Cardiac septum (tissue), 1 donor: ENCODE measurements at regions not wholly inside any gene's neighbourhood (a gene's known extent, or its start where the extent isn't known, plus 50 kb on each side); places are given as distances from the start of the nearest gene placed in this dataset.
"Not testable (repeated sequence)": the region's sequence is repeated elsewhere in the genome, so short reads cannot be mapped to it uniquely, and the experiment has no call there.

Experiments
- DNase-seq: peaks from one replicate; pipeline ENCODE4 v3.0.0-alpha.2; 2020; ENCODE audit warnings: low spot score
- intact Hi-C: fragments of 100-400 bp; cut with DNase I; formaldehyde crosslinking; loops from one replicate; pipeline ENCODE4 v1.14.0; 2022
- donor health status: DM: no; HTN: no; CAD: no.

DNA sequence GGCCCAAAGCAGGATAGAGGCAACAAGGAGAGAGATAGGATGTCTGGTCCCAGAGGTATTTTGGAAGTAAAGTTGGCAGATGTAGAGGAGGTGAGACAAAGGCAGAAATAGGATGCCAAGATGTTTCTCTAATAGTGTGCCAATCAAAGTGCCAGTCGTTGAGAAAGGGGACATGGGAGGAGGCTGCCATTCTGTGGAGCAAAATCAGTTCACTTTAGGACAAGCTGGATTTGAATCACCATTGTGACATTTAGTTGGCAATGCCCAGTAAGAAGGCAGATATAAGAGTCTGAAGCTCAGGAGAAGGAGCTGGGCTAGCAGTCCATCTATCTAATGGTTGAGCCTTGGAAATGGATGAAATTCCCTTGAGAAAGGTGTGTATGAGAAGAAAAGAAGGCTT, 53.8 kb downstream of the ADRB2 start:
- intact Hi-C loops, result no loop called here
- DNase-seq, result no peak

DNA sequence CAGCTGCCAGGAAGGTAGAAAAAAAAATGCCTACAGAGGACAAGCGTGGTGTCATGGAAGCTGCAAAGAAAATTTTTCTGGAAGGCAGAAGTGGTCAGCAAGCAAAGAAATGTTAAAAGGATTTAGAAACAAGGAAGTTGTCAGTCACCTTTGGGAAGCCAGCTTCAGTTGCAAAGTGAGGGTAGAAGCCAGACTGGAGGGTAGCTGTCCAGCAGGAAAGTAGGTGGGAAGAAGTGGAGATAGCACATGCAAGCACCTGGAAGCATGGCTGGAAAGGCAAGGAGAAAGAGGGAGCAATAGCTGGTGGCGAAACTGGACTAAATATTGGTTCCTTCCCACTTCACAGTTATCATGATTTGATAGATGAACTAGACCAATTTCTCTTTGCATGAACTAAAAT, 54.3 kb downstream of the ADRB2 start:
- intact Hi-C loops, result no loop called here
- no peak for DNase-seq

DNA sequence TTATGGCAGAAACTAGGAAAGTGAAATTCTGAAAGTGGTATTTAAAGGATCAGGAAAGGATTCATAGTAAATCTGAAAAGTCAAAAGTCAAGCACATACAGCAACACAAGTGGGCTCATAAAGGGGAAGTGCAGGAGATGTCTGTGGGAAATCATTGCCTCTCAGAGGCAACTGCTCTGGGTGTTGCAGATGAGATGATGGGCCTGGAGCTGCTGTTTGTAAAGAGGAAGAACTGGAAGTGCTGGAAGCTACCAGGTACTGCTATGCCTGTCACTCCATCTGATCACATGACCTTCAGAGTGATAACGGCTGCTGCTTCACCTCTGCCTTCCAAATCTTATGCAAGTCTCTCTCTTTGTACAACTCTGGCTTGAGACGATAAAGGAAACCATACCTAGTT, 55.9 kb downstream of the ADRB2 start:
- no peak for DNase-seq

DNA sequence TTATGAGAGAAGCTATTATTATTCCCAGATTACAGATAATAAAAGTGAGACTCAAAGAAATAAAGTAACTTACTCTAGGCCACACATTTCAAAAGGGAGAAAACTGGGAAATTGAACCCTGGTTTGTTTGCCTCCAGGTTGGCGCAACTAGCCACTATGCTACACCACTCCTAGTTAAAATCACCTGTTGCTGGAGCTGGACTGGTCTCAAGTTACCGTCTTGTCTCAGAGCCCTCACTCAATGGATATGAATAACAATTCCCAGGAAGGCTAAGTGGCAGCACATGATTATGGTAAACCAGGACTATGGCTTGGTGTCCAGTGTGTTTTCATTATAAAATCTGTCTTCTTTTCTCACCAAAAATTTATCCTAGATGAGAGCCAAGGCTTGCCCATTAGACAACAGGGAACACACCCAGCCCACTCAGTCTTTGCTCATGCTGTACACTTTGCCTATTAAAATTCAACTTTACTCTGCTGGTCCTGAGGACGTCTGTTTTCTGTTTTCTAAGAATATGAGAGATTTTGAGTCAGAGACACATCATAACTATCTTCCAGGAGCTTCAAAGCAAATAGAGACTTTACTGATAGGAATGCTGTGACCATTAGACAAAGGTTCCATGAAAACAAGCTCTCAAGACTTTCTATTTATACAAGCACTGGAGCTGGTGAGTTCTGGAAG, 58.1 kb downstream of the ADRB2 start:
- no peak for DNase-seq
- intact Hi-C loops, result no loop called here

More for the DNA sequence above, 55.9 kb downstream of the ADRB2 start:
- intact Hi-C loops, result no loop called here

DNA sequence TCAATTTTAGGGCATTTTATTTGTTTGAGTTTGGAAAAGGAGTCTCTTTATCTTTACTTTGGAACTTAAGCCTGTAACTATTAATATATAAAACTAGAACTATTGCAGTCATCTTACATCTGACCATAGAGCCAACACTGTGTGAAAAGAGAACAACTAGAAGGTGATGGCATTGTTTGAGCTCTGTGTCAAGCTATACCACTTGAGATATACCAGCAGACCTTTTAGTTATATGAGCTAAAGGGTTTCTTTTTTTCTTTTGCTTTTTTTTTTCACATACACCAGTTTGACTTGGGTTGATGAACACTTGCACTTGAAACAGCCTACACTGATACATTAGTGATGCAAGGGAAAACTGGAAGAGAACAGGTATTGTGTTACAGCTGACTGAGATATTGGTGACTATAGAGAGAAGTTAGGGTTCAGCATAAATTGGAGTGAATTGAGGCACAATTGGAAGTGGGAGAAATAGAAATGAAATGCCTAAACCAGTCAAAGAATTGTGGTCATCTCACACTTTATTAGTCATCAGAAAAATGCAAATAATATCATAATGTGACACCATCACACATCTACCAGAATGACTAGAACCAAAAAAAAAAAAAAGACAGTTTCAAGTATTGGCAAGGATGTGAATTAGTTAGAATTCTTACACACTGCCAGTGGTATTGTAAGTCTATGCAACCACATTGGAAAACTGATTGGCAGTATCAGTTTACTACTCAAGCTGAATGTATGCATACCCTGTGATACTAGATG, 60.9 kb downstream of the ADRB2 start:
- no peak for DNase-seq
- intact Hi-C loops, result no loop called here

DNA sequence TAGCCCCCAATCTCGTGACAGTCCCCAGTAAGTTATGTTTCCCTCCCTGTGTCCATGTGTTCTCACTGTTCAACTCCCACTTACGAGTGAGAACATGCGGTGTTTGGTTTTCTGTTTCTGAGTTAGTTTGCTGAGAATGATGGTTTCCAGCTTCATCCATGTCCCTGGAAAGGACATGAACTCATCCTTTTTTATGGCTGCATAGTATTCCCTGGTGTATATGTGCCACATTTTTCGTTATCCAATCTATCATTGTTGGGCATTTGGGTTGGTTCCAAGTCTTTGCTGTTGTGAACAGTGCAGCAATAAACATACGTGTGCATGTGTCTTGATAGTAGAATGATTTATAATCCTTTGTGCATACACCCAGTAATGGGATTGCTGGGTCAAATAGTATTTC, 63.5 kb downstream of the ADRB2 start:
- DNase-seq, intact Hi-C loops: not testable (repeated sequence)

DNA sequence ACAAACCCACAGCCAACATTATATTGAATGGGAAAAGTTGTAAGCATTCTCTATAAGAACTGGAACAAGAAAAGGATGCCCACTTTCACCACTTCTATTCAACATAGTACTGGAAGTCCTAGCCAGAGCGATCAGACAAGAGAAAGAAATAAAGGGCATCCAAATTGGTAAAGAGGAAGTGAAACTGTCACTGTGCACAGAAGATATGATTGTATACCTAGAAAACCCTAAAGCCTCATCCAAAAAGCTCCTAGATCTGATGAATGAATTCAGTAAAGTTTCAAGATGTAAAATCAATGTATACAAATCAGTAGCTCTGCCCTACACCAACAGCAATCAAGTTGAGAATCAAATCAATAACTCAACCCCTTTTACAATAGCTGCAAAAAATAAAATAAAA, 69.0 kb downstream of the ADRB2 start:
- intact Hi-C loops, DNase-seq: not testable (repeated sequence)

DNA sequence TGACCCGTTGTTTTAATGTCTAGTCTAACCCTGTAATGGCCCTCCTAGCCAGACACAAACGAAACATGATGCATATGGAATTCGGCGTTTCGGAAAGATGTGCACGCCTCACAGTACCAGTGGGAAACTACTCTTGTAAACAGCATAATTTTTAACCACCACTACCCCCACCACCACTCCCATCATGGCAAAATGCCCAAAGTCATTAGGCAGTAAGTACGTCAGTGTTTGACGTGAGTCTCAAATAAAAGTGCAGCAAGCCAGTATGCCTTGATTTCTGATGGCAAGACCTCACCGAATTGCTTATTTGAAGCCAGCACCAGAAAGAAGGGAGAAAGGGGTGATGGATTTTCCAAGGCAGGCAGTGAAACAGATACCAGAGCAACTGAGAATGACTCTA, 71.4 kb downstream of the ADRB2 start:
- intact Hi-C loops, result no loop called here
- no peak for DNase-seq

DNA sequence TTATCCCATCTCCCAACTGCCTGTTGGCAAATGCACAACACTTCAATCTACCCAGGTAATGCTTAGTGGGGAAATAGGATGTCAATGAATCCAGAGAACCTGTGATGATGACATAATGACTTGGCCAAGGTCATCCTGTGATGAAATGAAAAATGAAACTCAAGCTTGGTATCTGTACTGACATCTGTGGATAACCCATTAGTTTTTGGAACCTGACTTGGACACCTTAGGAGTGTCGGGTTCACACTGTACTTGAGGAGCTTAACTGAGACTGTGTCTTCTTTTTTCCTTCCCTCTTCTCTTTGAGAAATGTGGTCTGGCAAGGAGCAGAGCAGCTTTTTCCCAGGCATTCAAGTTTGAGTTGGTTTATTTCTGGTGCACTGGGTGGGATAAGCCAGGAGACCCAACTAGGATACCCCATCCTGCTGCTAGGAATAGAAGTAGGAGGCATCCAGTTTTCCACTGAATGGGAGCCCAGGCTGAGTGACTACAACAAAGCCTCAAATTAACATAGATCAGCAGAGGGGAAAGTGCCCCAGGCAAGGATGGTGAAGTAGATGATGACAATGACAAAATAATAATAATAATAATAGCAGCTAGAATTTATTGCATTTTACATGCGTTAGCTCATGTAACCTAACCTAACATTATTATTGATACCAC, 72.1 kb downstream of the ADRB2 start:
- no peak for DNase-seq
- intact Hi-C loops, result no loop called here

DNA sequence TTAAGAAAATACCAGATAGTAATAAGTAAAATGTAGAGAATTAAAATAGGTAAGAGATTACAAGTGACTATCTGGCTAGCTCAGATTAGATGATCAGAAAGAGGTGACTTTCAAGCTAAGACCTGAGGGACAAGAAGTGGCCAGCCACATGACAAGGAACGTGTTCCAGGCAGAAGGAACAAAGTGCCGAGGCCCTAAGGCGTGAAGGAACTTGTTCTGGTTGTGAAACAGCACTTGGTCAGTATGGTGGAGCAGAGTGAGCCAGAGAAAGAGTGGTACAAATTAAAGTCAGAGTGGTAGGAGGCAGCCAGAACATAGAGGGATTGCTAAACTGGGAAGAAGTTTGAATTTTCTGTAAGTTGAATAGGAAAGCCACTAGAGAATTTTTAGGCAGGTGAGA, 73.6 kb downstream of the ADRB2 start:
- DNase-seq, result no peak
- intact Hi-C loops, result no loop called here

DNA sequence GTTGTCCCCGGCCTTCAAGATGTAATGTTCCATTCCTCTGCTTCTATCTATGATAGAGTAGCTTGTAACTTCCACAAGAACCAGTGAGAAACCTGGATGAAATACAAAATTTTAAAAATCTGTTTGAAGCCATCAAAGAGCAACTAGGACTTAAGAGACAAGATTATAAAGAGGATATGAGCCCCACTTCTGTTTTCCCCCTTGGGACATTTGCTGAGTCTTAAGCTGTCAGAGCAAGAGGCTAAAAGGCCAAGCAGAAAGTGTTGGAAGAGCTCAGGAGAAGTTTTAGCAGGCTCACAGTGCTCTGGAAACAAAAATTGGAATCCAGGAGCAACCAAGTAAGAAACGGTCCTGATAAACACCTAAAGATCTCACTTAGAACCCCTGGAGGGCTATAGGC, 76.1 kb downstream of the ADRB2 start:
- no peak for DNase-seq
- intact Hi-C loops, result no loop called here

DNA sequence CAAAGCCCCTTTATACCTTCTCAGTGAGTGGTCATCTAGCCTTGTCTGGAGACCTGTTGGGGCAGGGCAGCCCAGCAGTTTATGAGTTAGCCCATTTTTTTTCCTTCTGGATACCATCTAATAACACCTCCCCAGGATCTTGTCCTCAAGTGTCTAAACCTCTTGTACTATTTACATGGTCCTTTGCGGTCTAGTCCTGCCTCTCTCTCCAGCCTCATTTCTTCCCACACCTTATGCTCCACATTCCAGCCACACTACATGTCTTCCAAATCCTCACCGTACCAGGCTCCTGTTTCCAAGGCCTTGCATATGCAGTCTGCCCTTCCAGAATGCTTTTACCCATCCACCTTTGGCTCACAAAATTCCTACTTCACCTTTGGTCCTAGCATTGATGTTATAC, 77.2 kb downstream of the ADRB2 start:
- no peak for DNase-seq
- intact Hi-C loops, result no loop called here

DNA sequence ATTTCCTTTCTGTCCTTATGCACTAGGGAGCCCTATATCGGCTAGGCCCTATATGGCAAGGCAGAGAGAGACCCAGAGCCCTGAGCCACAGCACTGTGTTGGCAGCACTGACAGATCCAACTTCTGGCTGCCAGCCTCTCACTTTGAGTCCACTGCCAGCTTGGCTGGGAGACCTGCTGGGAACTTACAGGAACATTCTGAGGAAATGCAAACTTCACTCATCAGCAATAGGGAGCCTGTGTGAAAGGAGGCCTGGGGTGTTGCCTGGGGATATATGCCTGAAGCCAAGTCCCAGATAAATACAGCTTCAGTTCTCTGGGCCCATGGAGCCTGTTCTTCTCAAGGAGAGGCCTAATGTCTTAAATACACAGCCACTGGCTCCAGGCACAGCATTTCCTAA, 78.0 kb downstream of the ADRB2 start:
- peak; percentile 80 for DNase-seq
- intact Hi-C loops, result no loop called here

DNA sequence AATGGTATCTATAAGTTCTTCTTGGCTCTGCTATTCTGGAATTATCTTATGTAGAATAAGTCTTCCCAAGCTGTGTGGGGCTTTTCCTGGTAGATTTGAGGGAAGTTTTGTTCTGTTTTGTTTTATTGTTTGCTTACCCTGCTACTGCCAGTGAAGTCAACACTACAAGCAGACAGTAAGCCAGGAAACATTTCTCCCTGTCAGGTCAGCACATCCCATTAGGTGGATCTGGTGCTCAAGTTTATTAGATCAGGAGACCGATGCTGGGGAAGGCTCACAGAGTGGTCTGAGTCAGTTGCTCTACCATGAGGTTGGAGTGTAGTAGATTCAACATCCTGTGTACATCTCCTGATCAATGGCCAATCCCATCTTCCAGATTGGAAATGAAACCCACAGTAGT, 79.1 kb downstream of the ADRB2 start:
- intact Hi-C loops, result loop anchor here (5.0 kb wide), 1 partner anchor 78 kb away; the partner anchor contains the start of gene ADRB2
- no peak for DNase-seq

DNA sequence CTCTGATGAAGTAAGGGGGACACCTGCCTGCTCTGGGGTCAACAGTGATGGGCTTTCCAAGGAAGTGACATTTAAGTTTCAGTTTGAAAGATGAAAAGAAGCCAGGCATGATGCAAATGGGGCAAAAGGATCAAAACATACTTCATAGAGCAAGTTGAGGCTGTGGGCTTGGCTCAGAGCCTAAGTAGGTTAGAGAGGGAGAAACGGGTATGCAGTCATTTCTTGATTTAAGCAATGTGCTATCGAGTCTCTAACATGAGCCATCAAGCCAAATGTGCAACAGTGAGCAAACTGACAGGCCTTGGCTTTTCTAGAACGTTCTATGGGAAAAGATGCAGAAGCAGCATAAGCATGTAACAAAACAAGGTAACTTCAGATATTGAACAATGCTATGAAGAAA, 80.6 kb downstream of the ADRB2 start:
- DNase-seq, result no peak
- intact Hi-C loops, result loop anchor here (5.0 kb wide), 1 partner anchor 80 kb away; the partner anchor contains the start of gene ADRB2

DNA sequence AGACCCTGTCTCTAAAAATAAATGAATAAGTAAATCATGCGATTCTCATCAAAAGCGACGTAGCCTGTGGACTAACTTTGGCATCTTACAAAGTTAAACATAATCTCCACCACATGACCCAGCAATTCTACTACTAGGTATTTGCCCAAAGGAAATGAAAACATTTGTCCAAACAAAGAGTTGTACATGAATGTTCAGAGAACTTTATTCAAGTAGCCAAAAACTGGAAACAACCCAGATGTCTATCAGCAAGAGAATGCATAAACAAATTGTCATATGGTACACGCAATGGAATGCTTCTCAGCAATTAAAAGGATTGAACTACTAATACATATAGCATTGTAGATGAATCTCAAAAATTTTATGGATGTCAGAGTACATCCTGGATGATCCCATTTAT, 82.6 kb downstream of the ADRB2 start:
- intact Hi-C loops, result loop anchor here (5.0 kb wide), 1 partner anchor 82 kb away; the partner anchor contains the start of gene ADRB2
- no peak for DNase-seq

DNA sequence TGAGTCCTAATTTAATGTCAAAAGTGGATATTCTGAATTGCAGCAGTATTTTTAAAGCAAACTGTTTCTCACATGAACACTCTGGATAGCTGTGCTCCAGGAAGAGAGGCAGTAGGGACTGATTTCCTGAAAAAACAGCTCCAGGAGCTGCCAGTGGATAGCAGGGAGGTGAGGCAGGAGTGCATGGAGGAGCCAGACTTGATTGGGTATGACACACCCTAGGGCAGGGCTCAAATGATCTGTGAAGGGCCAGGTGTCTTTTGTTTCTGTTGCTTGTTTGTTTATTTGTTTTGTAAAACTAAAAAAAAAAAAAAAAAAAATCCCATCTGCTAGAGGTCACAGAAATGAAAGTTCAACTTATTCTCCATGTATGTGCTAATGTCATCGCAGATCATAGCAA, 83.4 kb downstream of the ADRB2 start:
- intact Hi-C loops, result loop anchor here (5.0 kb wide), 1 partner anchor 82 kb away; the partner anchor contains the start of gene ADRB2
- no peak for DNase-seq

DNA sequence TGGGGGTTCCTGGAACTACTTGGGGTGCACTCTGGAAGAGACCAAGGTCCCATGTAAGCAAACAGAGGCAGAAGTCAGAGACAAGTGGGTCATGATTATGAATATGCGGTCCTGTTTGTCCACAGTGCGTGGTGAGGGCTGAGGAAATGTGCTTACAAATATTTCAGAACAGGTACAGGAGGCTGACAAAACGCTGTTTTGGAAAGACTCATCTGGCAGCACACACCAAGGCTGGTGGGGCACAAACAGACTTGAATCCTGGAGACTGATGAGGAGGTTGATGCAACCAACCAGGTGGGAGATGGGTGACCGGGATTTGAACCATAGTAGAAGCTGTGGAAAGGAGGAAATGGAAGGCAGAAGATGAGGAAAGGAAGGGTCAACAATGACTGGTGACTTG, 83.8 kb downstream of the ADRB2 start:
- DNase-seq, result no peak
- intact Hi-C loops, result no loop called here

DNA sequence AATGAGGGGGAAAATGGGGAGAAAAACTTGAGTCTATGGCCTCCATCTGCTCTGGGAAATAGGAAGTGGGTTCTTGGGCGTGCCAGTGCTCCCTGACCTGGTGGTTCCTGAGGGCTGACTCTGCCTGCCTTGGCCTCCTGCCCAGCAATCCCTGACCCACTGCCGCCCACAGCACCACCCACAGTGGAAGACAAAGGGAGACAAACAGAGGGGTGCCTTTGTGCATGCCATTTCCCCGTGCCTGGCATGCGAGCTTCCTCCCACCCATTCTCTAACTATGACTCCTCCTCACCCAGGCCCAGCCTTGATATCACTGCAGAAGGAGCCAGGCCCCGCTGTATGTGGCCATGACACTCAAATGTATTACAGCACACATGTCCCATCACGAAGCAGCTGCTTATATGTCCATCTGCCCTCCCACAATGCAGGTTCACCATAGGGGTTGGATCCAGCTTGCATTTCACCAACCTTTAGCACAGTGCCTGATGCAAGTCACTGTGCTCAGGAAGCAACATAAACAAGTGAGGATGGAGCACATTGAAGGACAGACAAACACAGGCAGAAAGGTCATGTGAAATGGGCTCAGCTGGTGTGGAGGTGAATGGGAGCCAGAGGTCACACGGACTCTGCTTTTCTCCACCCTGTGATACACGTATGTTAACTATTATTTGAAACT, 84.4 kb downstream of the ADRB2 start:
- intact Hi-C loops, result no loop called here
- no peak for DNase-seq

DNA sequence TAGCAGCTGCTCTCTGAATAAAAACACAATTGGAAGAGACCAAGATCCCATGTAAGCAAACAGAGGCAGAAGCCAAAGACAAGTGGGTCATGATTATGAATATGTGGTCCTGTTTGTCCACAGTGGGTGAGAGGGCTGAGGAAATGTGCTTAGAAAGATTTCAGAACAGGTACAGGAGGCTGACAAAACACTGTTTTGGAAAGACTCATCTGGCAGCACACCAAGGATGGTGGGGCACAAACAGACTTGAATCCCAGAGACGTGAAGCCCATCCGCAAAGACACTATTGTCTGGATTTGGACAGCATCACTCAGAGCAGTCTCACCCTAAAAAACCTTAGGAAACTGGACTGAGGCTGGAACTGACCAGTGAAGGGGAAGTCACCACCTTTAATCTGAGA, 85.0 kb downstream of the ADRB2 start:
- no peak for DNase-seq
- intact Hi-C loops, result no loop called here
